GM19043 (cell line): ENCODE measurements at regions not wholly inside any gene's neighbourhood (a gene's known extent, or its start where the extent isn't known, plus 50 kb on each side); places are given as distances from the start of the nearest gene placed in this dataset.
"Not testable (repeated sequence)": the region's sequence is repeated elsewhere in the genome, so short reads cannot be mapped to it uniquely, and the experiment has no call there.

Source experiments
- ATAC-seq: cut with Tn5 transposase; IDR thresholded peaks from one replicate; pipeline ENCODE4 v1.9.1; 2021; ENCODE audit warnings: low read depth; ENCODE audit not compliant: unreplicated experiment

GRCh38 chr5:68999181-68999580 is 94.6 kb upstream of the SLC30A5 start:
- no peak for ATAC-seq

- ATAC-seq: no peak
Measured at GRCh38 chr5:69000216-69000919, 93.4 kb upstream of the SLC30A5 start.

- no peak for ATAC-seq
Measured at GRCh38 chr5:69000949-69001348, 92.9 kb upstream of the SLC30A5 start.

- no peak for ATAC-seq
Measured at GRCh38 chr5:69001627-69002026, 92.2 kb upstream of the SLC30A5 start.

- ATAC-seq: no peak
Measured at GRCh38 chr5:69004127-69004526, 89.7 kb upstream of the SLC30A5 start.

GRCh38 chr5:69004676-69005075 is 89.1 kb upstream of the SLC30A5 start:
- no peak for ATAC-seq

- ATAC-seq: no peak
Measured at GRCh38 chr5:69006030-69006429, 87.8 kb upstream of the SLC30A5 start.

GRCh38 chr5:69007163-69007562 is 86.7 kb upstream of the SLC30A5 start:
- ATAC-seq: no peak

- ATAC-seq: peak; percentile 90
Measured at GRCh38 chr5:69007726-69008368, 86.0 kb upstream of the SLC30A5 start.

GRCh38 chr5:69010476-69010875 is 83.3 kb upstream of the SLC30A5 start:
- ATAC-seq: no peak

GRCh38 chr5:69011910-69012309 is 81.9 kb upstream of the SLC30A5 start:
- ATAC-seq: no peak

GRCh38 chr5:69013481-69013880 is 80.3 kb upstream of the SLC30A5 start:
- ATAC-seq: no peak

- ATAC-seq: not testable (repeated sequence)
Measured at GRCh38 chr5:69014007-69014406, 79.8 kb upstream of the SLC30A5 start.

GRCh38 chr5:69019668-69020375 is 74.0 kb upstream of the SLC30A5 start:
- no peak for ATAC-seq

GRCh38 chr5:69024241-69024651 is 69.6 kb upstream of the SLC30A5 start:
- no peak for ATAC-seq

- no peak for ATAC-seq
Measured at GRCh38 chr5:69029292-69029691, 64.5 kb upstream of the SLC30A5 start.

- no peak for ATAC-seq
Measured at GRCh38 chr5:69030358-69031062, 63.3 kb upstream of the SLC30A5 start.

GRCh38 chr5:69032009-69032408 is 61.8 kb upstream of the SLC30A5 start:
- ATAC-seq: no peak

- ATAC-seq: no peak
Measured at GRCh38 chr5:69033690-69034089, 60.1 kb upstream of the SLC30A5 start.

GRCh38 chr5:69034898-69035297 is 58.9 kb upstream of the SLC30A5 start:
- ATAC-seq: no peak

GRCh38 chr5:69035665-69036064 is 58.1 kb upstream of the SLC30A5 start:
- ATAC-seq: no peak
